NK-92 treated with Interleukin-12 subunit alpha and Interleukin-12 subunit beta, amount 100 ng/mL, for 24 hours (cell line): ENCODE measurements at regions not wholly inside any gene's neighbourhood (a gene's known extent, or its start where the extent isn't known, plus 50 kb on each side); places are given as distances from the start of the nearest gene placed in this dataset.
"Not testable (repeated sequence)": the region's sequence is repeated elsewhere in the genome, so short reads cannot be mapped to it uniquely, and the experiment has no call there.

Source experiments
- DNase-seq: peaks from one replicate; lab custom pipeline; 2025; lab: John Stamatoyannopoulos, UW

- DNase-seq: not testable (repeated sequence)
Measured at GRCh38 chr5:38678697-38679096, 122.3 kb upstream of the LIFR start.

DNA sequence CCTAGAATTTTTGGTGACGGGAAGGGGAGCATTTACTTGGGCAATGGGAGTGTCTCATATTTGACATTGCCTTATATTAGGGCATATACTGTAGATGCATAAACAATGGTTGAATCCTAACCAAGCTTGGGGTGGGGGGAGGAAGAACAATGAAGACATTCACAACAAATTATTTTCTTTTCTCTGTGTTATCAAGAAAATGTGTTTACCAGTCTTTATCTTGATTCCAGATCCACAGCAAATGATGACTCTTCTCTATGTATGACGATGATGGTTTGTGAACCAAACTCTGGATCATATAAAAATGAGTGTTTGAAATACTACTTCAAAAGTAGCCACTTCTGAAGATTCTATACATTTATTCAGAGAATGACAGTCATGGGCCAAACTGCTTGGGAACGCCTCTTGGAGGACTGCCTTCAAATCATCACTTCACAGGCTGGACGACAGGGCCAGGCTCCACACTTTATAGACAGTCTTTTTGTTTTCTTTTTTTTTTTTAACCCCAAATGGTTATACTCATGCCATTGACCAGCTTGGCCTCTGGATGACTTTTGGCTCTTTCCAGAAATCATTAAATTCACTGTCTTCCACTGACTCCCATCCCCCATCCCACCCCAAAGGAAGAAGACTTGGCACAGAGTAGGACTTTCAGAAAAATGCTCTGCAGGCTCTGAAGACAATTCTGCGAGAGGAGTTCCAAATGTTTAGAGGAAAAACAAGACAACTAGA is 123.8 kb upstream of the LIFR start:
- DNase-seq: no peak

DNA sequence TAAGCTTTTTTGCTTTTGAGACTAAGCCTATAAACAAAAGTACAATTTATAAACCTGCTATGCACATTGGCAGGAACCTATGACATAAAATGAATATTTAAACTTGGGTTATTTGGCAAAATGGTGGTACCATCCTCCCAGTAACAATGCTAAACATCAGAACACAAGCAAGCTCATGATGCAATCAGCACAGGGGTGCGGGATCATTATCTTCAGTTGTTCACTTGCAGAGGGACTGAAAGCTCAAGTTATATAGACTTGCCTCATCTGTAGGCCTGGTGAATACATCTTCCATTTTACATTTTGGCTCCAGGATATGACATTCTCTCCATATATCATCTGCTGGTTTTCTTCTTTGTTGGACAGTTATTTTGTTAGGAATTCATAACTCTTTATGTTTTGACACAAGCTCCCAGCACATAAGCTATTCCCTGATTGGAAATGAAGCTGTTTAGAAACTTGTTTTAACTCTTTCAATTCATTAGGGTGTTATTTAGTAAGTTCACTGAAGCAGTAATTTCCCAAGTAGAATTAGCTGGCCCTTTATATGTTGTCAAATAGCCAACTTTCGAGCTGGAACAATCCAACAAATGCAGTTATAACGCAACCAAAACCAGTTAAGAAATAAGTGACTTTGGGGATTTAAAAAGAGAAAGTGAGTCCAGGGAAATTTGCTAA is 124.7 kb upstream of the LIFR start:
- no peak for DNase-seq

- no peak for DNase-seq
Measured at GRCh38 chr5:38681966-38682365, 125.5 kb upstream of the LIFR start.

DNA sequence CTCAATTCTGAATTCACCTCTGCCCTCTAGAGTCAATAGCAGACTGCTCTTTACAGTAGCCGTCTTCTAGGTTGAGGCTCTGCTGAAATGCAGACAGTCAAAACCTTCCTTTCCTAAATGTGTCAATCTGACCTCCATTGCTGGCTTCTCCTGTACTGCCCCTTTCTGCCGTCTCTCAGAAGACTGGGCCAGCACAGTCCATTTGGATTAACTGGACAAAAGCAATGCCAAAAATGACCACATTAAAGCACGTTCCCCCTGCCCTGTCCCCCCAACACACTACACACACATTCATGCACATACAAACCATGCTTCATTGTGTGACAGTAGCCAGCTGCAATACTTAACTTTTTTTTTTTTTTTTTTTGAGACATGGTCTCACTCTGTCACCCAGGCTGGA is 130.2 kb upstream of the LIFR start:
- DNase-seq: no peak

DNA sequence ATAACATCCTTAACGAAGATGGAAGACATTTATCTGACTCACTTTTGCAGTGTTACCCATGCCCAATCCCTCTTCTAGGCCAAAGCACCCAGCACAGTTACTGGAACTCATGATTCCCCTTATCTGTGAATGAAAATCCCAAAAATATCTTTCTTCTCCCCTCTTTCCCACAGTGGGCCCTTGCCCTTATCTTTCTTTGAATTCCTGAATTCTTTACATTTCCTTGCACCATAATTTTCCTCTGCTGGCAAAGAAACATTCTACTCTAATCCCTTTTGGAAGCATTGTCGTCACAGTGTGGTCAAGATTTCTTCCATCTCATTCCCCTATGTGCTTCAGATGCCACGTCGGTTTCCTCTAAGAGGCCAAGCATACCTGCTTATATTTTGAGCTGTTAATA is 135.9 kb upstream of the LIFR start:
- no peak for DNase-seq

GRCh38 chr5:38692781-38693527 is 136.5 kb upstream of the LIFR start:
- no peak for DNase-seq

GRCh38 chr5:38695021-38695958 is 138.8 kb upstream of the LIFR start:
- DNase-seq: no peak

- DNase-seq: no peak
Measured at GRCh38 chr5:38697013-38697412, 140.6 kb upstream of the LIFR start.

DNA sequence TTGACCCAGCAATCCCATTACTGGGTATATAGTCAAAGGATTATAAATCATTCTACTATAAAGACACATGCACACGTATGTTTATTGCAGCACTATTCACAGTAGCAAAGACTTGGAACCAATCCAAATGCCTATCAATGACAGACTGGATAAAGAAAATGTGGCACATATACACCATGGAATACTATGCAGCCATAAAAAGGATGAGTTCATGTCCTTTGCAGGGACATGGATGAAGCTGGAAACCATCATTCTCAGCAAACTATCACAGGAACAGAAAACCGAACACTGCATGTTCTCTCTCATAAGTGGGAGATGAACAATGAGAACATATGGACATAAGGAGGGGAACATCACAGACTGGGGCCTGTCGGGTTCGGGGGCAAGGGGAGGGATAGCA is 140.3 kb upstream of the OSMR start:
- DNase-seq: not testable (repeated sequence)

- no peak for DNase-seq
Measured at GRCh38 chr5:38706376-38706775, 139.4 kb upstream of the OSMR start.

GRCh38 chr5:38707352-38708210 is 138.2 kb upstream of the OSMR start:
- no peak for DNase-seq

DNA sequence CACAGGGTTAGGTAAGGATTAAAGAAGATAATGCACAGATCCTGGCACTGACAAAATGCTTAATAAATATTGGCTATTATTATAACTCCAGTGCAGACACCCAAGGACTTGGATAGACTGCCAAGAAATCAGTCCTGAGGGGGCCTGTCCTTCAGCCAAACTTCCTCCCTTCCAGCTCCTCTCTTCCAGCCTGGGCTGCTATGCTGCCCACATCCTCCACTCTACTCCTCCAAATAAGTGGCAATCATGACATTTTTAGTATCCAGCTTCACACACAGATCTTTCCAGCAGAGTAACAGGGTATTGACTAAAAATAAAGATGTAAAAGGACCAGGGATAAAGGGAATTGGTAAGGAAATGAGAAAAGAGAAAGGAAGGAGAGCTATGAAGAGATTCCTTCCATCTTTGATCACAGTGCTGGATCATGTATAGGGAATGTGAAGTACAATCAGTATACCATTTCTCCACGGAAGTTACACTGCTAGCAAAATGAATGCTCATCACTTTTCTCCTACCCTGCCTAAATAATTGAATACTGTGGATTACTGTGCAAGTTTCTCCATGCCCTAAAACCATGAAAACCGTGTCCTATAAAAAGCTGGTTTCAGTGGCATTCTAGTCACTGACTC is 136.0 kb upstream of the OSMR start:
- no peak for DNase-seq

DNA sequence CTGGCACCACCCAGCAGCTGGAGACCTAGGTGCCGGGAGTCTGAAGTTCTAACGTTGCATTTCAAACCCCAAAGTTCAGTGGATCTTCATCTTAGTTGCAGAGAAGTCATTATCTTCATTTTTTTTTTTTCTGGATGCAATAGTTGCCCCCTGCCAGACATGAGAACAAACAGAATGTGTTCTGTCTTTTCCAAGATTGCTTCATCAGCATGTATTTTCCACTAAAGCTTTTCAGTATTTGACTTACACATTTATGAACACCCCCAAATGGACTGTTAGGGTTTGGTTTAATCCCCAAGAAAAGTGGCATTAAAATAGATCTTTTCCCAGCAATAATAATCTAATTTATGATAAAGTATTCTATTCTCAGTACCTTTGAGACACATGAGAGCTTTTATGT is 135.2 kb upstream of the OSMR start:
- DNase-seq: no peak

- no peak for DNase-seq
Measured at GRCh38 chr5:38712391-38712790, 133.4 kb upstream of the OSMR start.

GRCh38 chr5:38714240-38714639 is 131.6 kb upstream of the OSMR start:
- no peak for DNase-seq

DNA sequence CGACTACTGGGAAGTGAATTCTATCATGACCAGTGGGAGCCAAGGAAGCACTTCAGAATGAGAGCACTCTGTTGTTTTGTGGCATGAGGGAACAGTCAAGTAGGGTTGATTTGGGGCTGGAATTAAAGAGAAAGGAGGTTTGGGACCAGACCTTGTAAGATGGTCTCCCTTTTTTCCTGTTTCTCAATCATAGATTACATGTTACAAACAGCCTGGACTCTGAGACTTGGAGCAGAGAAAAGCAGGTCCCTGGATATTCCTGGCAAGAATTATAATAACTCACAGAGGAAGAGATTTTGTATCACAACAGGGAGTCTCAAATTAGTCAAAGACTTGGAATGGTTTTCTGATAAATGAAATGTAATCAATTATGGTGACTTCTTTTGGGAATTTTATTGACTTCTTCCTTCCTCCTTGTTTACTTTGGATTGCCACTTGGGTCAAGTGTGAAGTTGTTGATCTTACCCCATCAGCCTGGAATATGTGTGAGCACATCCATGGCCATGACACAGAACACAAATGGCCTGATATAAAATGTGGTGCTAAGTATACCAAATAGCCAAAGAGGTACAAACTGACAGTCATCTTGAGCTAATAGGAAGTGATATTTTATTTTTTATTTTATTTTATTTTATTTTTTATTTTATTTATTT is 131.0 kb upstream of the OSMR start:
- DNase-seq: no peak

- no peak for DNase-seq
Measured at GRCh38 chr5:38715696-38716095, 130.1 kb upstream of the OSMR start.

- no peak for DNase-seq
Measured at GRCh38 chr5:38716516-38716915, 129.3 kb upstream of the OSMR start.

GRCh38 chr5:38718771-38719391 is 126.9 kb upstream of the OSMR start:
- DNase-seq: no peak
